KMS-11 (cell line): ENCODE measurements at regions not wholly inside any gene's neighbourhood (a gene's known extent, or its start where the extent isn't known, plus 50 kb on each side); places are given as distances from the start of the nearest gene placed in this dataset.

Source experiments
- H2AFZ ChIP-seq: fragments of 200-600 bp; sonication (generic); 2 replicates; pipeline ENCODE4 v1.6.1; 2016; ENCODE audit warnings: antibody characterized with exemption, mixed run types, low read depth
- H3K27ac ChIP-seq: fragments of 200-600 bp; sonication (generic); 2 replicates; pipeline ENCODE4 v1.6.1; 2016; ENCODE audit warnings: mild to moderate bottlenecking, mixed run types
- H3K27me3 ChIP-seq: fragments of 200-600 bp; sonication (generic); 2 replicates; pipeline ENCODE4 v1.6.1; 2017; ENCODE audit warnings: mild to moderate bottlenecking, low read depth, mixed run types, moderate library complexity; ENCODE audit not compliant: insufficient read depth
- H3K36me3 ChIP-seq: fragments of 200-600 bp; sonication (generic); 2 replicates; pipeline ENCODE4 v1.6.1; 2017; ENCODE audit warnings: mild to moderate bottlenecking, mixed run types; ENCODE audit not compliant: insufficient read depth
- H3K4me1 ChIP-seq: fragments of 200-600 bp; sonication (generic); 2 replicates; pipeline ENCODE4 v1.6.1; 2016; ENCODE audit warnings: mild to moderate bottlenecking, low read depth, mixed run types; ENCODE audit not compliant: poor library complexity, severe bottlenecking
- H3K4me2 ChIP-seq: fragments of 200-600 bp; sonication (generic); 2 replicates; pipeline ENCODE4 v1.7.0; 2016; ENCODE audit warnings: mild to moderate bottlenecking, mixed run types
- H3K4me3 ChIP-seq: fragments of 200-600 bp; sonication (generic); IDR thresholded peaks from 2 replicates; pipeline ENCODE4 v1.6.1; 2017; ENCODE audit warnings: low read depth, low read length, mixed read lengths; ENCODE audit not compliant: insufficient read depth
- H3K79me2 ChIP-seq: fragments of 200-600 bp; sonication (generic); 2 replicates; pipeline ENCODE4 v1.6.1; 2016; ENCODE audit warnings: low read depth, mixed run types; ENCODE audit not compliant: insufficient read depth
- H3K9ac ChIP-seq: fragments of 200-600 bp; sonication (generic); 2 replicates; pipeline ENCODE4 v1.6.1; 2016; ENCODE audit warnings: mild to moderate bottlenecking, mixed run types
- H4K20me1 ChIP-seq: fragments of 200-600 bp; sonication (generic); 2 replicates; pipeline ENCODE4 v1.6.1; 2016; ENCODE audit warnings: mild to moderate bottlenecking, mixed run types; ENCODE audit not compliant: insufficient read depth
- TF ChIP-seq, protein P1 (sequence below): fragments of 200-600 bp; sonication (generic); conservative IDR thresholded peaks from 2 replicates; pipeline ENCODE4 v1.6.1; 2017; ENCODE audit warnings: low read depth, mild to moderate bottlenecking, antibody characterized with exemption, low read length, moderate library complexity, mixed read lengths

DNA sequence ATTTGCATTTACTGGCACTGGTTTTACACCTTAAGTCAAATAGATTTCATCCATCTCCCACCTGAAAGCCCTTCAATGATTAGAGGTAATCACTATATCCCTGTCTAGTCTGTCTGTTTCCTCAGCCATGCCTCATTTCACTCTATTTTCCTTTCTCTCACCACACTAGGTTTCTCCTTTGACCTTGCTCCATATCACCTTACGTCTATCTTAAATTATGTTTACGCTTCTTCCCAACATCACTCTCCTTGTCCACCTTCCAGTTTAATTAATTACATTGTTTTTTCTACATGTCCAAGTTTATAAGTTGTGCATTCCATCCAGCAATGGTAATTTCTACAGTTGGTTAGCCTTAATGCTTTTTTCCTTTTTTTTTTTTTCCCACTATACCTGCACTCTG lies 396.7 kb upstream of the PDZRN3 start:
- Histone ChIP-seq H4K20me1 (no peaks in the 10 kb centered on the region), H3K27me3 (no peaks in the 10 kb centered on the region), H3K4me2 (no peak overlapping the region), H3K36me3 (no peaks in the 10 kb centered on the region), H2AFZ (no peak overlapping the region), H3K4me1 (no peaks in the 10 kb centered on the region), H3K27ac (no peak overlapping the region), H3K79me2 (no peaks in the 10 kb centered on the region), H3K4me3 (no peak overlapping the region), H3K9ac (no peak overlapping the region)
- TF ChIP-seq, protein P1, sequence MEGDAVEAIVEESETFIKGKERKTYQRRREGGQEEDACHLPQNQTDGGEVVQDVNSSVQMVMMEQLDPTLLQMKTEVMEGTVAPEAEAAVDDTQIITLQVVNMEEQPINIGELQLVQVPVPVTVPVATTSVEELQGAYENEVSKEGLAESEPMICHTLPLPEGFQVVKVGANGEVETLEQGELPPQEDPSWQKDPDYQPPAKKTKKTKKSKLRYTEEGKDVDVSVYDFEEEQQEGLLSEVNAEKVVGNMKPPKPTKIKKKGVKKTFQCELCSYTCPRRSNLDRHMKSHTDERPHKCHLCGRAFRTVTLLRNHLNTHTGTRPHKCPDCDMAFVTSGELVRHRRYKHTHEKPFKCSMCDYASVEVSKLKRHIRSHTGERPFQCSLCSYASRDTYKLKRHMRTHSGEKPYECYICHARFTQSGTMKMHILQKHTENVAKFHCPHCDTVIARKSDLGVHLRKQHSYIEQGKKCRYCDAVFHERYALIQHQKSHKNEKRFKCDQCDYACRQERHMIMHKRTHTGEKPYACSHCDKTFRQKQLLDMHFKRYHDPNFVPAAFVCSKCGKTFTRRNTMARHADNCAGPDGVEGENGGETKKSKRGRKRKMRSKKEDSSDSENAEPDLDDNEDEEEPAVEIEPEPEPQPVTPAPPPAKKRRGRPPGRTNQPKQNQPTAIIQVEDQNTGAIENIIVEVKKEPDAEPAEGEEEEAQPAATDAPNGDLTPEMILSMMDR: no peak

DNA sequence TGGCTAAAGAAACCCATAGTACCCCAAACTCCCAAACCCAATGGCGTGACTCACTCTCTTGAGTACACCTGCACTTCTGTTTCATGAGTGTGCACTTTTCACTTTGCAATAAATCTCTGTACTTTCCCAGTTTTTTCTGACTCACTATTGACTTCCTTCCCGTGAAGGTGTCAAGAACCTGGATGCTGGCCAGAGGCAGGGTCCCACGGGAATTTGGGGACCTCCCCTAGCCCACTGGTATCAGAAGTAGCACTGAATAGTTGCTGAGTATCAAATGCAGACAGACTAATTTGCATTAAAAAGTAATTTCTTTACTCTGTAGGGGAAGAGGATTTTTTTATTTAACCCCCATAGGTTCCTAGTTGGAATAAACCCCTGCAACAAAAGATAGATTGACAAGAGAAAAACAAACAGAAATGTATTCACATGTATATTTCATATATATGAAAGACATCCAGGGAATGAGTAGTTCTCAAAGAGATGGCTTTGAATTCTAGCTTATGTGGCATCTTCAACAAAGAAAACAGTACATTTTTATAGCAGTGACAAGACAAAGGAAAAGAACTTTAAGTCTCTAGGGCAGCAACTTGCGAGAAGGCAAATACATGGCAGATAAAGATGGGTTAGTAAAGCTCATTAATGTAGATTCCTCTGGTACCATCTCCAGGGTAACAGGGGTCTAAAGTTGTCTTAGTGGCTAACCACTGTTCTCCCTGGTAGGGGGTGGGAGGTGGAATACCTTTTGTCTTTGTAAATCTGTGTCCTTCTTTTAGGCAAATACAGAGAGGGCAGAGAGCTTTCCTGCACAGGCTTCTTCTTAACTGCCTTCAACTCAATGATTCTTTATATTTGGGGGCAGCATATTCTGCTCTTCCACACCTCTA lies 385.5 kb upstream of the PDZRN3 start:
- Histone ChIP-seq H4K20me1 (no peaks in the 10 kb centered on the region), H3K79me2 (no peaks in the 10 kb centered on the region), H3K4me2 (no peak overlapping the region), H3K27me3 (no peaks in the 10 kb centered on the region), H3K36me3 (no peaks in the 10 kb centered on the region), H3K4me3 (no peak overlapping the region), H3K4me1 (no peaks in the 10 kb centered on the region), H3K27ac (no peak overlapping the region), H3K9ac (no peak overlapping the region), H2AFZ (no peak overlapping the region)
- TF ChIP-seq, protein P1: no peak

DNA sequence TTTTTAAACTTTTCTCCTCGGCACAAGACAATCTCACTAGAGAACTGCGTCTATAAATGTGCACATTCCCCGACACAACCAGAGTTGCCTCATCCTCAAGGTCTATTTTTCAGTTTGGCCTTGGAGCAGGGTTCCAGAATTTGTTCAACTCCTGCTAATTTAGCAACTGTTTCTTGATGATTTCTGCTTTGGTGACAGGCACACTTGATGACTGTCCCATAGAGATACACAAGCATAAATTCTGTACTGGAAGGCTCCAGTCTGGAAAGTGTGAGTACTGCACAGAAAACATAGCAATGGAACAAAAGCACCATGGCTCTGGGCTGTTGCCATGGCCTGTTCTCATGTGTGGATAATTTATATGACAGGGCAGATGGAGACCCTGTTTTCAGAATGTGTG lies 379.6 kb upstream of the PDZRN3 start:
- H3K27me3 ChIP-seq: no peaks in the 10 kb centered on the region
- H3K4me2 ChIP-seq: no peak overlapping the region
- H3K79me2 ChIP-seq: no peaks in the 10 kb centered on the region
- TF ChIP-seq, protein P1: no peak
- no peak overlapping the region for H2AFZ ChIP-seq
- H3K9ac ChIP-seq: no peak overlapping the region
- no peak overlapping the region for H3K27ac ChIP-seq
- H3K4me1 ChIP-seq: no peaks in the 10 kb centered on the region
- H4K20me1 ChIP-seq: no peaks in the 10 kb centered on the region
- no peak overlapping the region for H3K4me3 ChIP-seq
- no peaks in the 10 kb centered on the region for H3K36me3 ChIP-seq

DNA sequence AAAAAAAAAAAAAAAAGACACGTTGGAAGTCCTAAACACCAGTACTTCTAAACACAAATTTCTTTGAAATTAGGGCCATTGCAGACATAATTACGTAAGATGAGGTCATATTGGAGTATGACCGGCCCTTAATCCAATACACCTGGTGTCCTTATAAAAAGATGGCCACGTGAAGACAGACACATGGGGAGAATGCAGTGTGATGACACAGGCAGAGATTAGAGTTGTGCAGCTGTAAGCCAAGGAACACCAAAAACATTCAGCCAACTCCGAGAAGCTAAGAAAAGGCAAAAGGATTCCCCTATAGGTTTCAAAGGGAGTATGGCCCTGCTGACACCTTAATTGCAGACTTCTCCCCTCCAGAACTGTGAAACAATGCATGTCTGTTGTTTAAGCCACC lies 379.0 kb upstream of the PDZRN3 start:
- H3K27ac ChIP-seq: no peak overlapping the region
- H3K4me2 ChIP-seq: no peak overlapping the region
- no peaks in the 10 kb centered on the region for H3K27me3 ChIP-seq
- TF ChIP-seq, protein P1: no peak
- H3K9ac ChIP-seq: no peak overlapping the region
- H3K4me3 ChIP-seq: no peak overlapping the region
- no peaks in the 10 kb centered on the region for H4K20me1 ChIP-seq
- no peaks in the 10 kb centered on the region for H3K79me2 ChIP-seq
- no peaks in the 10 kb centered on the region for H3K36me3 ChIP-seq
- H3K4me1 ChIP-seq: no peaks in the 10 kb centered on the region
- no peak overlapping the region for H2AFZ ChIP-seq
